HUES6 (cell line): ENCODE measurements at regions not wholly inside any gene's neighbourhood (a gene's known extent, or its start where the extent isn't known, plus 50 kb on each side); places are given as distances from the start of the nearest gene placed in this dataset.

Experiments used
- H3K27ac ChIP-seq: 2 replicates; pipeline ENCODE4 v1.7.0; 2013; ENCODE audit warnings: low read depth, mild to moderate bottlenecking, low read length, inconsistent platforms
- H3K27me3 ChIP-seq: 2 replicates; pipeline ENCODE4 v1.6.1; 2013; ENCODE audit warnings: low read length; ENCODE audit not compliant: control insufficient read depth, insufficient read depth
- H3K36me3 ChIP-seq: 2 replicates; pipeline ENCODE4 v1.6.1; 2013; ENCODE audit warnings: low read length; ENCODE audit not compliant: control insufficient read depth, insufficient read depth
- H3K4me1 ChIP-seq: 2 replicates; pipeline ENCODE4 v1.6.1; 2013; ENCODE audit warnings: low read length; ENCODE audit not compliant: control insufficient read depth, insufficient read depth
- H3K4me3 ChIP-seq: 2 replicates; pipeline ENCODE4 v1.5.1; 2013; ENCODE audit warnings: low read depth, low read length
- H3K9ac ChIP-seq: one replicate; pipeline ENCODE4 v1.6.1; 2013; ENCODE audit warnings: mild to moderate bottlenecking, low read length
- H3K9me3 ChIP-seq: 2 replicates; pipeline ENCODE4 v1.6.1; 2013; ENCODE audit warnings: low read depth, low read length; ENCODE audit not compliant: control insufficient read depth, insufficient read depth

- no peaks in the 10 kb centered on the region for H3K36me3 ChIP-seq
- no peaks in the 10 kb centered on the region for H3K27me3 ChIP-seq
- no peak overlapping the region for H3K27ac ChIP-seq
- no peaks in the 10 kb centered on the region for H3K4me1 ChIP-seq
- H3K4me3 ChIP-seq: no peak overlapping the region
- 0 out of 2 replicates have a peak, but pooled peaks cover 2% of the 10 kb centered on the region for H3K9me3 ChIP-seq
- H3K9ac ChIP-seq: no peak overlapping the region
These were observed 77.0 kb upstream of the CERS6 start for GRCh38 chr2:168378960-168379669.

GRCh38 chr2:168380500-168380899 lies 75.6 kb upstream of the CERS6 start:
- Histone ChIP-seq H3K4me1 (no peaks in the 10 kb centered on the region), H3K27ac (no peak overlapping the region), H3K36me3 (no peaks in the 10 kb centered on the region), H3K4me3 (no peak overlapping the region), H3K9ac (no peak overlapping the region), H3K9me3 (0 out of 2 replicates have a peak, but pooled peaks cover 2% of the 10 kb centered on the region), H3K27me3 (no peaks in the 10 kb centered on the region)

DNA sequence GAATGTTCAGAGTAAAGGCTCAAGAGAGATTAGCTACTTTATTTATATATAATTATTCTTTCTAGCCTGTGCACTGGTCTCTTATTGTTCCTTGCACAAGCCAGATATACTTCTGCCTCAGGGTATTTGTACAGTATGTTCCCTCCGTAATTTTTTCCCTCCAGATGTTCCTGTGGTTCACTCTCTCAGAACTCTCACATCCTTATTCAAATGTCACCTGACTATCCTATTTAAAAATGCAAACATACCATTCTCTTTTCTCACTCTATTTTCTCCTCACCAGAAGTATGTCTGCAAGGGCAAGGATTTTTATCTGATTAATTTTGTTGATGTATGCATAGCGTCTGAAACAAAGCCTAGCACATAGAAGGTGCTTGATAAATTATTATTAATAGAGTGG lies 64.0 kb upstream of the CERS6 start:
- no peak overlapping the region for H3K4me3 ChIP-seq
- no peaks in the 10 kb centered on the region for H3K4me1 ChIP-seq
- H3K36me3 ChIP-seq: no peaks in the 10 kb centered on the region
- no peak overlapping the region for H3K27ac ChIP-seq
- H3K9me3 ChIP-seq: no peaks in the 10 kb centered on the region
- H3K9ac ChIP-seq: no peak overlapping the region
- no peaks in the 10 kb centered on the region for H3K27me3 ChIP-seq

DNA sequence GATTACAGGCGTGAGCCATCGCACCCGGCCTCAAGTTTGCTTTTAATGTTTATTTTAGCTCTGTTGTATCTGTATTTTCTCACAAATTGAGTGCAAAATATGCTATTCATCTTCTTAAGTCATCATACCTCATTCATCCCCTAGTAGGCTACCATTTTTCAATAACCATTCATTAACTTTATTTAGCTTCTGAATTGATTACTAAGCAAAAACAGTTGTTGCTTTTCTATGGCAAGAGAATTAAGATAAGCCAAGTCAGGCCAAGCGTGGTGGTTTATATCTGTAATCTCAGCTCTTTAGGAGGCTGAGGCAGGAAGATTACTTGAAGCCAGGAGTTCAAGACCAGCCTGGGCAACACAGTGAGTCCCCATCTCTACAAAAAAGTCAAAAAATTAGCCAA lies 63.3 kb upstream of the CERS6 start:
- H3K4me3 ChIP-seq: no peak overlapping the region
- H3K9ac ChIP-seq: no peak overlapping the region
- no peaks in the 10 kb centered on the region for H3K36me3 ChIP-seq
- no peak overlapping the region for H3K27ac ChIP-seq
- H3K4me1 ChIP-seq: no peaks in the 10 kb centered on the region
- no peaks in the 10 kb centered on the region for H3K27me3 ChIP-seq
- H3K9me3 ChIP-seq: no peaks in the 10 kb centered on the region

DNA sequence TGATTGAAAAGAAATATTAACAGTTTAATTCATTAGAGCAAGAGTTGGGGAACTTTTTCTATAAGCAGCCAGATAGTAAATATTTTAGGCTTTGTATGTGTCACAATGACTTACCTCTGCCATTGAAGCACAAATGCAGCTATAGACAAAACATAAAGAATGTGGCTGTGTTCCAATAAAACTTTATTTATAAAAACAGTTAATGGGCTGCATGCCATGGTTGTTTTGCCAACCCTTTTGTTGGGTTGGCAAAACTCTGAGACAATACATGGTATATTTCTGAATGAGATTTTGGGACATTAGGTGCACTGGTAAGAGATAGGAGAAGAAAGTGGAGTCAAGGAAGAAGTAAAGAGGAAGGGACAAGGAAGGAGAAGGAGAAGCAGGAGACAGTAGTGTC lies 61.8 kb upstream of the CERS6 start:
- H3K4me3 ChIP-seq: no peak overlapping the region
- no peak overlapping the region for H3K9ac ChIP-seq
- no peaks in the 10 kb centered on the region for H3K36me3 ChIP-seq
- H3K27ac ChIP-seq: no peak overlapping the region
- no peaks in the 10 kb centered on the region for H3K27me3 ChIP-seq
- no peaks in the 10 kb centered on the region for H3K4me1 ChIP-seq
- no peaks in the 10 kb centered on the region for H3K9me3 ChIP-seq

GRCh38 chr2:168396131-168396530 lies 59.9 kb upstream of the CERS6 start:
- Histone ChIP-seq H3K9me3 (no peaks in the 10 kb centered on the region), H3K4me1 (no peaks in the 10 kb centered on the region), H3K9ac (no peak overlapping the region), H3K27me3 (no peaks in the 10 kb centered on the region), H3K4me3 (no peak overlapping the region), H3K27ac (no peak overlapping the region), H3K36me3 (no peaks in the 10 kb centered on the region)

DNA sequence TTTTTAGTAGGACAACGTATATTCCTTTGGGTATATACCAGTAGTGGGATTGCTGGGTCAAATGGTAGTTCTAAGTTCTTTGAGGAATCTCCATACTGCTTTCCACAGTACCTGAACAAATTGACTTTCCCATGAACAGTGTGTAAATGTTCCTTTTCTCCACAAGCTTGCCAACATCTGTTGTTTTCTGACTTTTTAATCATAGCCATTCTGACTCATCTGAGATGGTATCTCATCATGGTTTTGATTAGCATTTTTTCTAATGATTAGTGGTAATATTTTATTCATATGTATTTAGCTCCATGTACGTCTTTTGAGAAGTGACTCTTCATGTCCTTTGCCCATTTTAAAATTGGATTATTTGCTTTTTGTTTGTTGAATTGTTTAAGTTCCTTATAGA lies 58.4 kb upstream of the CERS6 start:
- H3K4me3 ChIP-seq: no peak overlapping the region
- no peaks in the 10 kb centered on the region for H3K27me3 ChIP-seq
- no peaks in the 10 kb centered on the region for H3K9me3 ChIP-seq
- no peak overlapping the region for H3K27ac ChIP-seq
- no peak overlapping the region for H3K9ac ChIP-seq
- no peaks in the 10 kb centered on the region for H3K4me1 ChIP-seq
- no peaks in the 10 kb centered on the region for H3K36me3 ChIP-seq

DNA sequence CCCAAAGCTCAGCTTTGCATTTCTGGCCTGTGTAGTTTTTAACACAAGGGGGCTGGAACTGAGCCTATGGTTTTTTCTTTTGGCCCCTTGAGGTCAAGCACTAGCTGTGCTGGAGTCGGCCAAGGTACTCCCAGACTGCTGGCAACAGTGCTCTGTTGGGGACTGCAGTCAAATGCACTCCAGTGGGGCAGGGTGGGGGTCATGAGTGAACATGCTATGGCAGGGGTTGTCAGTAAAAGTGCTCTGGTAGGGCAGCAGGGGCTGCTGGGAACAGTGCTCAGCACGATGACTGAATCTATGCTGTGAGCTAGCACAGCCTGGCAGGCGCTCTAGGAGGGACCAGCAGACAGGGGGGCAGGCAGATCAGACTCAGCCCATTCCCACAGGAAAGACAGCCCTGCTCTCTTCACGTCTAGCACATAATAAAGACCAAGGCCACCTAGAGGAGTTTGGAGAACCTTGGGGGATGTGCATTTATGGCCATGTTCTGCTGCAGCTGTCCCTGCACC lies 55.0 kb upstream of the CERS6 start:
- no peaks in the 10 kb centered on the region for H3K4me1 ChIP-seq
- H3K27me3 ChIP-seq: no peaks in the 10 kb centered on the region
- no peaks in the 10 kb centered on the region; the same call in 1 of the 2 replicates for H3K9me3 ChIP-seq
- no peak overlapping the region for H3K27ac ChIP-seq
- H3K4me3 ChIP-seq: no peak overlapping the region
- no peaks in the 10 kb centered on the region for H3K36me3 ChIP-seq
- H3K9ac ChIP-seq: no peak overlapping the region

- H3K27me3 ChIP-seq: no peaks in the 10 kb centered on the region
These were observed 54.3 kb upstream of the CERS6 start for GRCh38 chr2:168401771-168402170.

GRCh38 chr2:168402531-168402930 lies 53.5 kb upstream of the CERS6 start:
- Histone ChIP-seq H3K9ac (no peak overlapping the region), H3K4me3 (no peak overlapping the region), H3K4me1 (no peaks in the 10 kb centered on the region), H3K36me3 (no peaks in the 10 kb centered on the region), H3K9me3 (peaks cover 2% of the 10 kb centered on the region; the same call in 1 of the 2 replicates), H3K27ac (no peak overlapping the region), H3K27me3 (no peaks in the 10 kb centered on the region)

More at GRCh38 chr2:168401771-168402170, 54.3 kb upstream of the CERS6 start:
- Histone ChIP-seq H3K9me3 (no peaks in the 10 kb centered on the region; the same call in 1 of the 2 replicates), H3K9ac (no peak overlapping the region), H3K36me3 (no peaks in the 10 kb centered on the region), H3K4me3 (no peak overlapping the region), H3K27ac (no peak overlapping the region), H3K4me1 (no peaks in the 10 kb centered on the region)

DNA sequence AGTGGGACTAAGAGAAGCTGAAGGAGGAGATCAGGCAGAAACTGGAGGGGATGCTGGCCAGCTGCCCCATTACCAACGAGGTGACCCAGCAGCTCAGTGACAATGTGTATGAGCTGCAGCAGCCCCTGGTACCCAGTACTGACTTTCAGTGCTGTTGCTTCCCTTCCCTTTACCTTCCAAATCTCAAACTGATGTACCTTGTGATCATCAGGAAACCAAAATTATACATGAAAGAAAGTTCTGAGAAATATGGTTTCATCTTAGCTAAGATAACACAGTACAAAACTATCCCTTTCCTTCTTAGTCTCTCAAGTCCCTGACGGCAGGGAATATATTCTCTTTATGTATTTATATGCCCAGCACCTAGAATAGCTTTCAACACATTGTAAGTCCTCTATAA lies 52.3 kb upstream of the CERS6 start:
- Histone ChIP-seq H3K9ac (no peak overlapping the region), H3K4me3 (no peak overlapping the region), H3K4me1 (no peaks in the 10 kb centered on the region), H3K9me3 (peaks cover 3% of the 10 kb centered on the region; the same call in 1 of the 2 replicates), H3K27me3 (no peaks in the 10 kb centered on the region), H3K27ac (no peak overlapping the region), H3K36me3 (no peaks in the 10 kb centered on the region)
